ENCODE measurements at regions not wholly inside any gene's neighbourhood (a gene's known extent, or its start where the extent isn't known, plus 50 kb on each side); places are given as distances from the start of the nearest gene placed in this dataset.

GRCh38 chr10:58054881-58055280 is 212.8 kb downstream of the IPMK start:
- H3F3A ChIP-seq (ENCODE audit: low read depth), result no peaks in the 10 kb centered on the region
- no peaks in the 10 kb centered on the region for H3K9me3 ChIP-seq (ENCODE audit: insufficient read depth, low read depth, low read length)
- no peaks in the 10 kb centered on the region for H3K36me3 ChIP-seq (ENCODE audit: insufficient read depth, low read length)
- H3K79me2 ChIP-seq (ENCODE audit: insufficient read depth, low read length), result no peaks in the 10 kb centered on the region
- no peaks in the 10 kb centered on the region for H4K20me1 ChIP-seq (ENCODE audit: insufficient read depth, low read length, poor library complexity, severe bottlenecking)
- no peaks in the 10 kb centered on the region for H3K27me3 ChIP-seq (ENCODE audit: insufficient read depth, low read length, poor library complexity, severe bottlenecking)
- no peak overlapping the region for H2AFZ ChIP-seq (ENCODE audit: low read length)
- no peaks in the 10 kb centered on the region for H3K9me2 ChIP-seq (replicated peaks; ENCODE audit: low read depth, low read length)
- no peak overlapping the region for H3K4me2 ChIP-seq (ENCODE audit: low read depth, low read length, poor library complexity, severe bottlenecking)
- H3K4me1 ChIP-seq (ENCODE audit: insufficient read depth, low read length, poor library complexity, severe bottlenecking), result no peaks in the 10 kb centered on the region
- no peak for TF ChIP-seq CTCF (conservative IDR thresholded peaks at IDR 0.05; ENCODE audit: low read length)
- no peak for TF ChIP-seq EZH2phosphoT487 (IDR thresholded peaks at IDR 0.05; ENCODE audit: borderline replicate concordance)
- no peak overlapping the region for H3K9ac ChIP-seq (ENCODE audit: low read depth, low read length, poor library complexity, severe bottlenecking)
- no peak overlapping the region for H3K4me3 ChIP-seq (ENCODE audit: low read length, poor library complexity, severe bottlenecking)

- Histone ChIP-seq H3K36me3 (ENCODE audit: insufficient read depth, low read length) (no peaks in the 10 kb centered on the region), H3K27me3 (ENCODE audit: insufficient read depth, low read length, poor library complexity, severe bottlenecking) (no peaks in the 10 kb centered on the region)
Observed at GRCh38 chr10:58052772-58053171, 214.9 kb downstream of the IPMK start.

GRCh38 chr10:58050575-58050974 is 217.1 kb downstream of the IPMK start:
- Histone ChIP-seq H3K9ac (ENCODE audit: low read depth, low read length, poor library complexity, severe bottlenecking) (no peak overlapping the region), H3K9me3 (ENCODE audit: insufficient read depth, low read depth, low read length) (no peaks in the 10 kb centered on the region), H2AFZ (ENCODE audit: low read length) (no peak overlapping the region), H3K4me1 (ENCODE audit: insufficient read depth, low read length, poor library complexity, severe bottlenecking) (no peaks in the 10 kb centered on the region), H3F3A (ENCODE audit: low read depth) (no peaks in the 10 kb centered on the region), H3K36me3 (ENCODE audit: insufficient read depth, low read length) (no peaks in the 10 kb centered on the region), H3K4me2 (ENCODE audit: low read depth, low read length, poor library complexity, severe bottlenecking) (no peak overlapping the region), H3K4me3 (ENCODE audit: low read length, poor library complexity, severe bottlenecking) (no peak overlapping the region), H3K79me2 (ENCODE audit: insufficient read depth, low read length) (no peaks in the 10 kb centered on the region), H3K9me2 (replicated peaks; ENCODE audit: low read depth, low read length) (no peaks in the 10 kb centered on the region), H4K20me1 (ENCODE audit: insufficient read depth, low read length, poor library complexity, severe bottlenecking) (no peaks in the 10 kb centered on the region), H3K27me3 (ENCODE audit: insufficient read depth, low read length, poor library complexity, severe bottlenecking) (no peaks in the 10 kb centered on the region)
- TF ChIP-seq EZH2phosphoT487 (IDR thresholded peaks at IDR 0.05; ENCODE audit: borderline replicate concordance) (no peak), CTCF (conservative IDR thresholded peaks at IDR 0.05; ENCODE audit: low read length) (no peak)

More at GRCh38 chr10:58052772-58053171, 214.9 kb downstream of the IPMK start:
- H3K4me2 ChIP-seq (ENCODE audit: low read depth, low read length, poor library complexity, severe bottlenecking), result no peak overlapping the region
- no peak overlapping the region for H3K9ac ChIP-seq (ENCODE audit: low read depth, low read length, poor library complexity, severe bottlenecking)
- H3K4me1 ChIP-seq (ENCODE audit: insufficient read depth, low read length, poor library complexity, severe bottlenecking), result no peaks in the 10 kb centered on the region
- H3K79me2 ChIP-seq (ENCODE audit: insufficient read depth, low read length), result no peaks in the 10 kb centered on the region
- no peak overlapping the region for H2AFZ ChIP-seq (ENCODE audit: low read length)
- H3K9me2 ChIP-seq (replicated peaks; ENCODE audit: low read depth, low read length), result no peaks in the 10 kb centered on the region
- H3K9me3 ChIP-seq (ENCODE audit: insufficient read depth, low read depth, low read length), result no peaks in the 10 kb centered on the region
- H3K4me3 ChIP-seq (ENCODE audit: low read length, poor library complexity, severe bottlenecking), result no peak overlapping the region
- TF ChIP-seq CTCF (conservative IDR thresholded peaks at IDR 0.05; ENCODE audit: low read length) (no peak), EZH2phosphoT487 (IDR thresholded peaks at IDR 0.05; ENCODE audit: borderline replicate concordance) (no peak)
- H3F3A ChIP-seq (ENCODE audit: low read depth), result no peaks in the 10 kb centered on the region
- H4K20me1 ChIP-seq (ENCODE audit: insufficient read depth, low read length, poor library complexity, severe bottlenecking), result no peaks in the 10 kb centered on the region
